Left hindlimb (tissue), 1 donor: ENCODE measurements at regions not wholly inside any gene's neighbourhood (a gene's known extent, or its start where the extent isn't known, plus 50 kb on each side); places are given as distances from the start of the nearest gene placed in this dataset.

Source experiments
- DNase-seq: peaks from one replicate; pipeline ENCODE4 v3.0.0-alpha.2; 2018

- no peak for DNase-seq
Observed at GRCh38 chr10:64465653-64466052, 944.5 kb downstream of the REEP3 start.

GRCh38 chr10:64468219-64468618 is 947.0 kb downstream of the REEP3 start:
- DNase-seq = no peak

GRCh38 chr10:64476506-64476905 is 955.3 kb downstream of the REEP3 start:
- no peak for DNase-seq

- no peak for DNase-seq
Observed at GRCh38 chr10:64477791-64478190, 956.6 kb downstream of the REEP3 start.

- no peak for DNase-seq
Observed at GRCh38 chr10:64484811-64485330, 963.7 kb downstream of the REEP3 start.

- DNase-seq = no peak
Observed at GRCh38 chr10:64486149-64486548, 964.9 kb downstream of the REEP3 start.

- no peak for DNase-seq
Observed at GRCh38 chr10:64486901-64487300, 965.7 kb downstream of the REEP3 start.

GRCh38 chr10:64494901-64495300 is 973.7 kb downstream of the REEP3 start:
- no peak for DNase-seq

GRCh38 chr10:64497306-64497705 is 976.1 kb downstream of the REEP3 start:
- DNase-seq = no peak

- no peak for DNase-seq
Observed at GRCh38 chr10:64501807-64502206, 980.6 kb downstream of the REEP3 start.

- no peak for DNase-seq
Observed at GRCh38 chr10:64502936-64503335, 981.7 kb downstream of the REEP3 start.

- no peak for DNase-seq
Observed at GRCh38 chr10:64503429-64503828, 982.2 kb downstream of the REEP3 start.

- DNase-seq = no peak
Observed at GRCh38 chr10:64505501-64505900, 984.3 kb downstream of the REEP3 start.

GRCh38 chr10:64506963-64507362 is 985.8 kb downstream of the REEP3 start:
- no peak for DNase-seq

- DNase-seq = no peak
Observed at GRCh38 chr10:64507651-64508028, 986.4 kb downstream of the REEP3 start.

GRCh38 chr10:64508029-64508661 is 986.9 kb downstream of the REEP3 start:
- no peak for DNase-seq

GRCh38 chr10:64515970-64516699 is 994.9 kb downstream of the REEP3 start:
- DNase-seq = no peak

- no peak for DNase-seq
Observed at GRCh38 chr10:64518456-64518855, 997.3 kb downstream of the REEP3 start.

GRCh38 chr10:64519427-64519826 is 998.2 kb downstream of the REEP3 start:
- no peak for DNase-seq

- no peak for DNase-seq
Observed at GRCh38 chr10:64519831-64520230, 998.6 kb downstream of the REEP3 start.

GRCh38 chr10:64523065-64523759 is 1002.0 kb downstream of the REEP3 start:
- no peak for DNase-seq

GRCh38 chr10:64528294-64529002 is 1007.2 kb downstream of the REEP3 start:
- no peak for DNase-seq

GRCh38 chr10:64529003-64529350 is 1007.8 kb downstream of the REEP3 start:
- DNase-seq = no peak
